Trophoblast cell (in vitro differentiated cells and primary cell): ENCODE measurements at regions not wholly inside any gene's neighbourhood (a gene's known extent, or its start where the extent isn't known, plus 50 kb on each side); places are given as distances from the start of the nearest gene placed in this dataset.

Experiments
- DNase-seq, 2 donors: peaks; one replicate each; pipeline ENCODE4 v3.0.0-alpha.2; 2016
- H2AFZ ChIP-seq: 2 replicates; pipeline ENCODE4 v1.6.1; 2013; ENCODE audit warnings: low read length, moderate library complexity, mild to moderate bottlenecking; ENCODE audit not compliant: insufficient read depth, poor library complexity
- H2AK5ac ChIP-seq: 2 replicates; pipeline ENCODE4 v1.6.1; 2013; ENCODE audit warnings: mild to moderate bottlenecking, low read length
- H2BK120ac ChIP-seq: 2 replicates; pipeline ENCODE4 v1.6.1; 2013; ENCODE audit warnings: low read length, mild to moderate bottlenecking, moderate library complexity; ENCODE audit not compliant: insufficient read depth, poor library complexity
- H2BK12ac ChIP-seq: 2 replicates; pipeline ENCODE4 v1.6.1; 2013; ENCODE audit warnings: mild to moderate bottlenecking, low read length, moderate library complexity
- H2BK5ac ChIP-seq: 2 replicates; pipeline ENCODE4 v1.6.1; 2013; ENCODE audit warnings: low read length, low read depth, moderate library complexity, mild to moderate bottlenecking; ENCODE audit not compliant: poor library complexity
- H3K14ac ChIP-seq: 2 replicates; pipeline ENCODE4 v1.6.1; 2013; ENCODE audit warnings: mild to moderate bottlenecking, low read length
- H3K18ac ChIP-seq: 2 replicates; pipeline ENCODE4 v1.6.1; 2013; ENCODE audit warnings: mild to moderate bottlenecking, low read length
- H3K23ac ChIP-seq: 2 replicates; pipeline ENCODE4 v1.6.1; 2013; ENCODE audit warnings: low read length
- H3K27ac ChIP-seq: 2 replicates; pipeline ENCODE4 v1.5.1; 2013; ENCODE audit warnings: low read depth, mild to moderate bottlenecking, inconsistent platforms, low read length, moderate library complexity
- H3K27me3 ChIP-seq: 2 replicates; pipeline ENCODE4 v1.6.1; 2013; ENCODE audit warnings: inconsistent platforms, mild to moderate bottlenecking, low read length, moderate library complexity; ENCODE audit not compliant: insufficient read depth
- H3K36me3 ChIP-seq, 2 experiments: 1 replicate in 1 of 2; 2 replicates in 1 of 2; pipeline ENCODE4 v1.6.1; 2013; ENCODE audit warnings: low read length in 2 of 2, mild to moderate bottlenecking in 2 of 2, moderate library complexity in 1 of 2; ENCODE audit not compliant: insufficient read depth in 2 of 2, control insufficient read depth in 1 of 2
- H3K4ac ChIP-seq: 2 replicates; pipeline ENCODE4 v1.6.1; 2013; ENCODE audit warnings: low read depth, mild to moderate bottlenecking, low read length, moderate library complexity
- H3K4me1 ChIP-seq, 2 experiments: 1 replicate in 1 of 2; 2 replicates in 1 of 2; pipeline ENCODE4 v1.6.1; 2013; ENCODE audit warnings: low read length in 2 of 2, mild to moderate bottlenecking in 2 of 2, moderate library complexity in 1 of 2; ENCODE audit not compliant: insufficient read depth in 2 of 2, control insufficient read depth in 1 of 2
- H3K4me2 ChIP-seq: 2 replicates; pipeline ENCODE4 v1.6.1; 2013; ENCODE audit warnings: inconsistent platforms, mild to moderate bottlenecking, low read length, moderate library complexity
- H3K4me3 ChIP-seq: 2 replicates; pipeline ENCODE4 v1.5.1; 2013; ENCODE audit warnings: mild to moderate bottlenecking, low read depth, low read length, inconsistent platforms
- H3K79me1 ChIP-seq: one replicate; pipeline ENCODE4 v1.6.1; 2013; ENCODE audit warnings: low read length
- H3K79me2 ChIP-seq: 2 replicates; pipeline ENCODE4 v1.6.1; 2013; ENCODE audit warnings: low read length, mild to moderate bottlenecking; ENCODE audit not compliant: control insufficient read depth, insufficient read depth, poor library complexity
- H3K9ac ChIP-seq: 2 replicates; pipeline ENCODE4 v1.6.1; 2013; ENCODE audit warnings: mild to moderate bottlenecking, low read length
- H3K9me3 ChIP-seq: 2 replicates; pipeline ENCODE4 v1.6.1; 2013; ENCODE audit warnings: low read depth, mild to moderate bottlenecking, control low read depth, inconsistent platforms, low read length; ENCODE audit not compliant: insufficient read depth
- H4K12ac ChIP-seq: 2 replicates; pipeline ENCODE4 v1.6.1; 2013; ENCODE audit warnings: low read depth, mild to moderate bottlenecking, low read length, moderate library complexity
- H4K8ac ChIP-seq: 2 replicates; pipeline ENCODE4 v1.6.1; 2013; ENCODE audit warnings: low read depth, mild to moderate bottlenecking, low read length, moderate library complexity
- H4K91ac ChIP-seq: one replicate; pipeline ENCODE4 v1.6.1; 2013; ENCODE audit warnings: low read depth, mild to moderate bottlenecking, low read length, moderate library complexity
- WGBS: extraction: QIAGEN DNeasy Blood & Tissue Kit; methylation state at CpG from one replicate; pipeline ENCODE4 v1.1.7; 2013; ENCODE audit warnings: missing lambda C conversion rate; ENCODE audit not compliant: insufficient read length, insufficient coverage; ENCODE audit errors: extremely low coverage; 5-methylcytosine and 5-hydroxymethylcytosine counted together

DNA sequence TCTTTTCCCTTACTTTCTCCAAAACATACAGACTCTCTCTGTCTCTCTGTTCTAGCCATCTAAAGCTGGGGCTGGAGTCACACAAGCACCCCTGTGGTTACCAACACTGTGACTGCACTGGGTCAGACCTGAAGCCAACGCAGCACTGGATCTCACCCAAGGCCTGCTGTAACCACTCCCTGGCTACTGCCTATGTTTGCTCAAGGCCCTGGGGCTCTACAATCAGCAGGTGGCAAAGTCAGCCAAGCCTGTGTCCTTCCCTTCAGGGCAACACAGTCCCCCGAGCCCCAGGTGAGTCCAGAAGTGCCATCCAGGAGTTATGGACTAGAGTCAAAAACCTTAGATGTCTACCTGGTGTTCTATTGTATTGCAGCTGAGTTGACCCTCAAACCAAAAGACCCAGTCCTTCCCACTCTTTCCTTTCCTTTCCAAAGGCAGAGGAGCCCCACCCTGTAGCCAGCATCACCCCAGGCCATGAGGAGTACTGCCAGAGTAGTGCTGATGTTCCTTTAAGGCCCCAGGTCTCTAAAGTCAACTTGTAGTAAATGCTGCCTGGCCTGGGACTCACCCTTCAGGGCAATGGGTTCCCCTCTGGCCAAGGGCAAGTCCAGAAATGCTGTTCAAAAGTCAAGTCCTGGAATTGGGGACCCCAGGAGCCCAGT lies 58.8 kb upstream of the RAP2C start:
- Histone ChIP-seq H3K9me3 (no peaks in the 10 kb centered on the region), H3K4me2 (no peak overlapping the region), H4K91ac (no peak overlapping the region), H3K27ac (no peak overlapping the region), H4K12ac (no peak overlapping the region), H3K23ac (no peak overlapping the region), H3K4ac (no peak overlapping the region), H2AFZ (no peak overlapping the region), H2BK120ac (no peak overlapping the region), H3K79me2 (no peaks in the 10 kb centered on the region), H3K4me3 (no peak overlapping the region), H3K27me3 (no peaks in the 10 kb centered on the region), H4K8ac (no peak overlapping the region), H3K36me3 (no peaks in the 10 kb centered on the region), H3K18ac (no peak overlapping the region), H3K79me1 (no peaks in the 10 kb centered on the region), H2BK5ac (no peak overlapping the region), H3K9ac (no peak overlapping the region), H2AK5ac (no peak overlapping the region), H2BK12ac (no peak overlapping the region), H3K4me1 (no peaks in the 10 kb centered on the region), H3K14ac (no peak overlapping the region)
- no peak for DNase-seq
- WGBS = no CpG with 5 or more reads among the region's 2 CpGs

DNA sequence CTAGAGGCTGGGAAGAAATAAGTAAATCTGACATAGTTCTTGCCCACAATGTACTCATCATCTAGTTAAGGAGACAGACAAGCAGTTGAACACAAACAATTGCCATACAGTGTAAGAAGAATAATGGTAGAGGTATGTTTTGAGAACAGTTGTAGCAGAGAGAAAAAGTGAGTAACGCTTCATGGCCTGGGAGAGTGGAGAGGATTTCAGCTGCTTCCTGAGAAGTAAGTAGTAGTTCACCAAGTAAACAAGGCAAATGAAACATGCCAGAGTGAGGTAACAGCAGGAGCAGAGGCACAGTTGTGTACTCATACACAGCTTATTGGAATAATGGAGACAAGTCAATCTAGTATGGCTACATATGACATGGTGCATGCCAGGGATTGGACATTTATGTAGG lies 53.6 kb upstream of the RAP2C start:
- Histone ChIP-seq H3K4me3 (no peak overlapping the region), H4K12ac (no peak overlapping the region)
- no CpG with 5 or more reads among the region's 1 CpG for WGBS

DNA sequence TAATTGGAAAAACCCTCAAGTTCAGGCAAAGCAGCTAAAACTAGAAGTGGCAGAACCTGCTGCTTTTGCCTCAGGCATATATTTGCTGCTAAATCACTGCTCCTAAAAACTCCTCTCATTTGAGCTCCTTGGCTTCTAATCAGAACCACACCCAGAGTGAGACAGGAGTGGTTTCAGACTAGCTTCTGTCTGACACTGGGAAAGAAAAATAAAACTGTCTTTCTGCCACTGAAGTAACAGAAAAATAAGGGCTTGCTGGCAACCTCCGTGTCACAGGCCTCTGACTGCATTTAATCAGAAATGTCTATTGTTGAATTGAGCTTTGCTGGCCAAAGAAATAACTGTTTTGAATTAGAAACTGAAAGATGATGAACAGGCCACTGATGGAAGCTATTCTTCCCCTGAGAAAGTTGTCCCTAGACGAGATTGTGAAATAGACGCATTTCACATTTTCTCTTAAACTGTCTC lies 52.1 kb upstream of the RAP2C start:
- H3K4me2 ChIP-seq = no peak overlapping the region
- H3K9me3 ChIP-seq = no peaks in the 10 kb centered on the region
- H3K27ac ChIP-seq = no peak overlapping the region
- H3K23ac ChIP-seq = no peak overlapping the region
- H3K79me1 ChIP-seq = no peaks in the 10 kb centered on the region
- no peak overlapping the region for H3K18ac ChIP-seq
- H3K36me3 ChIP-seq = no peaks in the 10 kb centered on the region
- peak; percentile 47 to 78 for DNase-seq
- no peaks in the 10 kb centered on the region for H3K79me2 ChIP-seq
- no peak overlapping the region for H2AFZ ChIP-seq
- H3K4ac ChIP-seq = no peak overlapping the region
- H3K4me3 ChIP-seq = no peak overlapping the region
- H3K14ac ChIP-seq = no peak overlapping the region
- no peak overlapping the region for H3K9ac ChIP-seq
- no peak overlapping the region for H2BK12ac ChIP-seq
- H4K91ac ChIP-seq = no peak overlapping the region
- H2AK5ac ChIP-seq = no peak overlapping the region
- H3K27me3 ChIP-seq = no peaks in the 10 kb centered on the region
- no peak overlapping the region for H2BK5ac ChIP-seq
- no peaks in the 10 kb centered on the region for H3K4me1 ChIP-seq
- H2BK120ac ChIP-seq = no peak overlapping the region
- WGBS = no CpG with 5 or more reads among the region's 3 CpGs
- no peak overlapping the region for H4K8ac ChIP-seq
- H4K12ac ChIP-seq = no peak overlapping the region

More for the DNA sequence above, 53.6 kb upstream of the RAP2C start:
- no peaks in the 10 kb centered on the region for H3K79me1 ChIP-seq
- H3K4me2 ChIP-seq = no peak overlapping the region
- no peak overlapping the region for H3K4ac ChIP-seq
- no peak overlapping the region for H2AK5ac ChIP-seq
- H3K23ac ChIP-seq = no peak overlapping the region
- no peak overlapping the region for H3K27ac ChIP-seq
- no peak overlapping the region for H2BK5ac ChIP-seq
- H3K36me3 ChIP-seq = no peaks in the 10 kb centered on the region
- H2BK12ac ChIP-seq = no peak overlapping the region
- no peak overlapping the region for H4K91ac ChIP-seq
- no peaks in the 10 kb centered on the region for H3K27me3 ChIP-seq
- H3K4me1 ChIP-seq = no peaks in the 10 kb centered on the region
- no peaks in the 10 kb centered on the region for H3K79me2 ChIP-seq
- no peak overlapping the region for H3K9ac ChIP-seq
- no peak overlapping the region for H3K14ac ChIP-seq
- no peak overlapping the region for H4K8ac ChIP-seq
- no peak overlapping the region for H2BK120ac ChIP-seq
- no peak overlapping the region for H3K18ac ChIP-seq
- H3K9me3 ChIP-seq = no peaks in the 10 kb centered on the region
- no peak overlapping the region for H2AFZ ChIP-seq
- DNase-seq = no peak

DNA sequence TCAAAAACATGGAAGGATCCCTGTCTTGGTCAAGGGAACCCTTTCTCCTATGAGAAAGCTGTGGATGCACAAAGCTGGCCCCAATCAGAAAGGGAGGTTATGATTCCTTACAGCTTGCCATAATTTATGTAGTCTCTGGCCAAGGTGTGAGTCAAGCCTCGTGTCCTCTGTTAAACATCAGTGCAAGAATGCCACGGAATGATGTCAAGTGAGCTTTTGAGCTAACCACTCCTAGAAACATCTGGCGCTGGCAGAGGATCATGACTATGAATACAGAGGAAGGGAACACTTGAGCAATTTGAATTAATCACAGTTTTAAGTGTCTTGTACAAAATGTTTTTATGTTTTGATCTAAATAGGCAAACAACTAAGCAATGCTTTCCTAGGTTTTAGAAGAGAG lies 51.5 kb upstream of the RAP2C start:
- no peaks in the 10 kb centered on the region for H3K79me1 ChIP-seq
- no peak overlapping the region for H2BK5ac ChIP-seq
- H3K4me3 ChIP-seq = no peak overlapping the region
- H3K18ac ChIP-seq = no peak overlapping the region
- H3K4ac ChIP-seq = no peak overlapping the region
- H2BK12ac ChIP-seq = no peak overlapping the region
- H4K12ac ChIP-seq = no peak overlapping the region
- no peak overlapping the region for H3K14ac ChIP-seq
- H3K23ac ChIP-seq = no peak overlapping the region
- H2AK5ac ChIP-seq = no peak overlapping the region
- no peak overlapping the region for H3K4me2 ChIP-seq
- H2BK120ac ChIP-seq = no peak overlapping the region
- no peaks in the 10 kb centered on the region for H3K4me1 ChIP-seq
- WGBS = no CpG with 5 or more reads among the region's 3 CpGs
- no peaks in the 10 kb centered on the region for H3K79me2 ChIP-seq
- no peaks in the 10 kb centered on the region for H3K27me3 ChIP-seq
- H3K36me3 ChIP-seq = no peaks in the 10 kb centered on the region
- H3K27ac ChIP-seq = no peak overlapping the region
- H4K8ac ChIP-seq = no peak overlapping the region
- no peak overlapping the region for H3K9ac ChIP-seq
- no peak overlapping the region for H2AFZ ChIP-seq
- H3K9me3 ChIP-seq = no peaks in the 10 kb centered on the region
- peak; percentile 38 to 74 for DNase-seq
- H4K91ac ChIP-seq = no peak overlapping the region
